ENCODE measurements at regions not wholly inside any gene's neighbourhood (a gene's known extent, or its start where the extent isn't known, plus 50 kb on each side); places are given as distances from the start of the nearest gene placed in this dataset.
"Not testable (repeated sequence)": the region's sequence is repeated elsewhere in the genome, so short reads cannot be mapped to it uniquely, and the experiment has no call there.

DNA sequence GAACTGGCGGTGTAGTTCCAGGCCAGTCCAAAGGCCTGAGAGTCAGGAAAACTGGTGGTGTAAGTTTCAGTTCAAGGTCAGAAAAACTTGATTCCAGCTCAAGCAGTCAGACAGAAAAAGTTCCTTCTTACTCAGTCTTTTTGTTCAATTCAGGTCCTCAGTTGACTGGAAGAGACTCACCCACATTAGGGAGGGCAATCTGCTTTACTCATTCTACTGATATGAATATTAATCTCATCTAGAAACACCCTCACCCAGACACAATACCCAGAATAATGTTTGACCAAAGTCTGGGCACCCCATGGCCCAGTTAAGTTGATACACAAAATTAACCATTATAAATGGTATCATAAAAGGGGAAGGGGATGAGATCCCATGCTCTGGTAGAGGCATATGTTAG is 50.1 kb upstream of the LTA4H start:
- no peak for DNase-seq

- not testable (repeated sequence) for DNase-seq
Observed at GRCh38 chr12:96086190-96086589, 50.8 kb upstream of the LTA4H start.

DNA sequence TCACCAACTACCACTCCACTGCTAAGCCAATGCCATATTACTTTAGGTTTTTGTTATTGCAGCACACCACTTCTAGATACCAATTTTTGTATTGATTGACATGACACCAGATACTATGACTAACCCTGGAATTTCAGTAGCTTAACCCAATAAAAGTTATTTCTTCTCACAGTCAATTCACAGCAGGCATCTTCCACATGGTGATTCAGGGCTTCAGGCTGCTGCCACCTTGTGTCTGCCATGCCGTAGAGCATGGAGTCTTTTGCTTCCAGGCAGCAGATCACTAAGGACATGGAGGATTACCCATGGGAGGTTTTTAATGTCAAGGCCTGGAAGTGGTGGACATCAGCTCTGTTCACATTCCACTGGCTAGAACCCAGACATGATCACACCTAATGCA is 56.4 kb upstream of the LTA4H start:
- no peak for DNase-seq

DNA sequence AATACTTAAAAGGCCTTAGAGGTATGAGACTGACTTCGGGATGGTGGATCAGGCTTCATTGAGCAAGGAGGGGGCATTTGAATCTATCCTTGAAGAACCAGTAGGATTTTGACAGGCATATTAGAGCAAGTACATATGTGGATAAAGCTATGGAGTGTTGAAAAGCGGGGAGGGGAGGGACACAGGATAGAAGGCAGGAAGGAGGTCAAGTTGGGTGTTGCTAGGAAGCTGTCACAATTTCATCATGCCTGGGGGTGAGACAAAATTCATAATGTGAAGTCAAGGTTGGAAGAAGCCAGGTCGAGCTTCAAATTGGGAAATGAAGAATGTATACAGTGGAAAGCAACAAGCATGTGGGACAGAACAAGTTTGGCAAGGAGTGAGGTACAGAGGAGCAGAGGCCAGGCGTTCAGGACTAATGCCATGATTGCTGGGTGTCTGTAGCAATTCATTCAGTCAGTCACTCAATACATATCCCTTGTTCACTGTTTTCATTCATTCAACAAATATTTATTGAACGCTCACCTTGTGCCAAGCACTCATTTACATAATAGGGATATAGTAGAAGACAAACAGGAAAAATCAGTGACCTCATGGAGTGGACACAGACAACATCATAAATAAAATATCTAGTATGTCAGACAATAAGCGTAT is 58.3 kb upstream of the LTA4H start:
- DNase-seq, result no peak

DNA sequence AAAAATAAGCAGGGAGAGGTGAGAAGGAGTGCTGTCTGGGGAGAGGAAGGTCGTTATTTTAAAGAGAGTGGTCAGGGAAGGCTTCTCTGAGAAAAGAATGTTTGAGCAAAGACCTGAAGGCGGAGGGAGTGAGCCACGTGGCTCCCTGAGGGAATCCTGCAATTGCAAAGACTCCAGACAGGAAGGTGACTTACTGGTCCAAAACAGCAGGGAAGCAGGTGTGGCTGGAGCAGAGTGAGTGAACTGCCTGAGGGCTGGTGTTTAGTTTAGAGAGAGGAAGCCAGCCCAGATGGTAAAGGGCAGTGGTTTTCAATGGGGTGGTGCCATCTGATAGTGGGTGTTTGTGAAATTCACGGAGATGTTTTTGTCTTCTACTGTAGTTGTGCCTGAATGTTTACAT is 58.8 kb upstream of the LTA4H start:
- no peak for DNase-seq

DNA sequence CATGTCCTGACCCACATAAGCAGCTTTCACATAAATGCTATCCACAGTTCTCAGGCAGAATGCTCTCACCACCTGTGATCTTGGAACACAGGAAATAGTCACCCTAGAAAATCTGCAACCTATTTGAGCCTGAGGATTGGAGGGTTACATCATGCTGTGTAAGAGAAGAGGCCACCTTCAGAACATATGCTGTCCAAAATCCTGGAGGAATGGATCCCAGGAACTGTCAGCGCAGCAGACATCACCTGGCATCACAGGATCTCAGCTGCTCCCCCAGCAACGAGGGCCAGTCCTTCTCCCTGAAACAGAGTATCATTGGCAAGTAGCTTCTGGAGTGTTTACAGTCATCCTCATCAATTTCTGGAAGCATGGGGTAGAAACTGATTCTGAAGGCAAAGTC is 63.2 kb upstream of the LTA4H start:
- DNase-seq, result no peak

DNA sequence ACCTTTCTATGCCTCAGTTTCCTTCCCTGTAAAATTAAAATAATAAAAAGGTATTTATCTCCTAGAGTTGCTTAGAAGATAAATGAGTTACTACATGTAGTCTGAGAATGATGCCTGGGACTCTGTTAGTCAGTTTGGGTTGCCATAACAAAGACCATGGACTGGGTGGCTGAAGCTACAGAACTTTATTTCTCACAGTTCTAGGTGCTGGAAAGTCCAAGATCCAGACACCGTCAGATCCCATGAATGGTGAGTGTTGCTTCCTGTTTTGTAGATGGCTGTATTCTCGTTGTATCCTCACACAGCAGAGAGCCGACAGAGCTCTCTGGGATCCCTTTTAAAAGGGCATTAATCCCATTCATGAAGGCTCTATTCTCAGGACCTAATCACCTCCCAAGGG is 64.0 kb upstream of the LTA4H start:
- no peak for DNase-seq

DNA sequence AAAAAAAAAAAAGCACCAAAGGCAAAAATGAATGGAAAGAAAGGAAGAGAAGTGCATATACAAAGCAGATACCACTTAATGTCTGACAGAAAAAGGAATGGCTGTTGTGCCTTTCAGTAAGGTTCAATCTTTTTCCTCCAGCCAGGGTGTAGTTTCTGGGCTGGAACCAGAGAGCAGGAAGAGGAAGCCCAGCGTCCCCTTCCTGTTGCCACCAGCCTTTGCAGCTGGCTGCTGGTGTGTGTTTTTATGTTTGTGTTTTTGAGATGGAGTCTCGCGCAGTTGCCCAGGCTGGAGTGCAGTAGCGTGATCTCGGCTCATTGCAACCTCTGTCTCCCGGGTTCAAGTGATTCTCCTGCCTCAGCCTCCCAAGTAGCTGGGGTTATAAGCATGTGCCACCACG is 64.6 kb upstream of the LTA4H start:
- no peak for DNase-seq

DNA sequence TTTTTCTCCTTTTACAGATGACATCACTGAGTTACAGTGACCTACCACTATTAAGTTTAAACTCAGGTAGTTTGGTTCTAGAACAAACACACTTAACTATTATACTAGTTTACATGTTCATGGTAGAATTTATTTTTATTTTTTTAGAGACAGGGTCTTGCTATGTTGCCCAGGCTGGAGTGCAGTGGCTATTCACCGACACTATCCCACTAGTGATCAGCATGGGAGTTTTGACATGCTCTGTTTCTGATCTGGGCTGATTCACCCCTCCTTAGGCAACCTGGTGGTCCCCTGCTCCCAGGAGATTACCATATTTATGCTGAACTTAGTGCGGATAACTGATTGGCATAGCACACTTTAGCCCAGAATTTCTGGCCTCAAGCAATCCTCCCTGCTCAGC is 66.4 kb upstream of the LTA4H start:
- DNase-seq, result no peak

- DNase-seq, result no peak
Observed at GRCh38 chr12:96103067-96103644, 67.8 kb upstream of the LTA4H start.

GRCh38 chr12:96104566-96104965 is 69.2 kb upstream of the LTA4H start:
- DNase-seq, result no peak

DNA sequence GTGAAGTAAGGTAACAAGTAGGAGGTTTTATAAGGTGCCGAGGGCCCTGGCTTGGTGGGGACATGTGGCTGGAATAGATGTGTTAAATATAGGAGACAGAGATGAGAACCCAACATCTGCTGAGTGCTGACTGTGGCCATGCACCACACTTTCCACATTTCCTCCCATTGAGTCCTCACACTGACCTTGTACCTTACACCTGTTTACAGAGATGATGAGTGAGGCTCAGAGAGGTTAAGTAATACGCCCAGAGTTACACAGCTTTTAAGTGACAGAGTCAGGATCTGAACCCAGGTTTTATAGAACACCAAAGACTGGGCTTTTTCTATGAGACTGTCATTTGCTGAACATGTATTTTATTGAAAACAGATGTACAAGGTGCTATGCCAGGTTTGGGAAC is 70.8 kb upstream of the LTA4H start:
- no peak for DNase-seq

- no peak for DNase-seq
Observed at GRCh38 chr12:96107236-96107635, 71.8 kb upstream of the LTA4H start.

DNA sequence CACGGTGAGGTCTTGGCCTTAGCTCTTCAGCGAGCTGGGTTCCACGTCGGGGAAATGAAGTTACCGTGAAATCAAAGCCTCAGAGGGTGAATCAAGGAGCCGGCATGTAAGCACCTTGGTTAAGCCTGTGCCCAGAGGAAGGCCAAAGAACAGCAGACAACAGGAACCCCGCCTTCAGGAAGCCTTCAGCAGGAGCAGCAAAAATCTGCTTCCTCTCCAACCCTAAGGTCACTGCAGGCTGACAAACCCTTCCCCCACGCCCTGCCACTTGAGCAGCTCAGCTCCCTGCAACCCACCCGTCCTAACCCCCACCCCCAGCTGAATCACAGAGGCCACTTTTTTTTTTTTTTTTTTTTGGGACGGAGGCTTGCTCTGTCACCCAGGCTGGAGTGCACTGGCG is 72.9 kb upstream of the LTA4H start:
- no peak for DNase-seq

- DNase-seq, result not testable (repeated sequence)
Observed at GRCh38 chr12:96108941-96109340, 73.6 kb upstream of the LTA4H start.

DNA sequence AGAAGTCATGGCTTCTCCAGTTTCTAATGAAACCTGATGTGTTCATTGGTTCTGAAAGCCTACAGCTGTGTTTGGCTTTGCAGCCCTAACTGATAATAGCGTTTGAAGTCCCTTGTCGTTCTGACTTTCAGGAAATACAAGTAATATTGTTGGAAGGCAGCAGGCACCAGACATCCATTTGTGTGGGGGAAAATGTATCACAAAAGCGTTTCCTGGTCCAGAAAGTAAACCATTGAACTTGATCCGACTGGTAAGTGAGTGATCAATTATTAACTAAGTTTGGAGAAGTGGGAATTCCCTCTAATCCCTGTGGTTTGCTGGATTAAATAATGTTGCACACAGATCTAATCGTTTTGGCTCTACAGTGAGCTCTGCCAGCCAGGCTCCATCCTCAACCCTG is 77.3 kb upstream of the LTA4H start:
- peak; percentile 16 for DNase-seq

DNA sequence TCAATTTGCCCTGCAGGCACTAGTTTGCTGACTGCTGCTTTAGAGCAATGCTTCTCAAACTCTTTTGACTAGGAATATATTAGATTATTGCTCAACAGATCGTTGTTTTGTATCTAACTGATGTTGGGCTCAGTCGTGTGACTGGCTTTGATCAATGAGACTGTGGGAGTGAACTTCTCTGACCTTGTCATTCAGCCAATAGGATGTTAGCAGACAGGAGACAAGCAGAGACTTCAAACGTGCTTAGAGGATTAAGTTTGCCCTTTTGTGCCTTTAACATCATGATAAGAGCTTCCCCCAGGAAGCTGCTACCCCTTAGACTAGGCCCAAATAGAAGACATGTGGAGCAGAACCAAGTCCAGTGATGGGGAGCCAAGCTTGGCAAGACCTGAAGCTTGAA is 76.7 kb upstream of the ELK3 start:
- DNase-seq, result no peak

DNA sequence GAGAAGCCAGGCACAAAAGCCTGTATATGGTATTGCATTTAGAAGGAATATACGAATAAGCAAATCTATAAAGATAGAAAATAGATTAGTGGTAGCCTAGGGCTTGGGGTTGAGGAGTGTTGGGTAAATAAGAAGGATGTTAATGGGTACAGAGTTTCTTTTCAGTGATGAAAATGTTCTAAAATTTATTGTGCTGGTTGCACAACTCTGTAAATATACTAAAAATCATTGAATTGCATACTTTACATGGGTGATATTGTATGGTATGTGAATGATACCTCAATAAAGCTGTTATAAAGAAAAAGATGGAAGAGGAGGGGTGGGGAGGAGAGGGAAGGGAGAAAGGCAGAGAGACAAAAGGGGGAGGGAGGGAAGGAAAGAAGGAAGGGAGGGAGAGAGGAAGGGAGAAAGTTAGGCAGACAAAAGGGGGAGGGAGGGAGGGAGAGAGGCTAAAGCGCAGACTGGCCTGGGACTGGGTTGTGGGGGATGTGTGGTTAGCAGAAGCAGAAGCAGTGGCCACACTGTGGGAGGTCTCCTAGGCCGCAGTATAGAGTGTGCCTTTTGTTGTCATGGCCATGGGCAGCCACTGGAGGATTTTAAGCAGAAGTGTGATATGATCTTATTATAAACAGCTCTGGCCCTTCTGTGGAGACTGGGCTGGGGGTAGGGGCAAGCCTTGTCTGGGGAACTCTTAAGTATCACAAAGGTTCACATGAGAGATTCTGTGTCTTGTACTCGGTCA is 73.6 kb upstream of the ELK3 start:
- DNase-seq, result no peak

DNA sequence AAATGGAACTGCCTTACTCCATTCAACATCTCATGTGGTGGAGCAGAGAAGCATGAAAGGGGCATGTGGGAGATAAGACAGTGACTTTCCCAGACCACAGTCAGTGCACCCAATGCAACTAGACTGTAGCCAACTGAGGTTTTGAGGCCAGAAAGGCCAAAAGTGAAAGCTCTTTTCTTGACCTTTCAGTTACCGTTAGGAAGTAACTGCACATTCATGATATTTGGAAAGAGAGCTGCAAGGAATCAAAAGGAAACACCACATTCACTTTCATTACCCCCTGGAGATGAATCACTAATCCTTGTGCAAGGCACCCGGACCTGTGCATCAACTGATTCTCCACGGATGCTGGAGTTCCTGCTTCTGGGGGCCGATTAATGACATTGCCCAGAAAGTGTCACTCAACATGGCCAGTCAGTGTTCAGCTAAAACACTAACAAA is 72.9 kb upstream of the ELK3 start:
- no peak for DNase-seq

GRCh38 chr12:96128292-96128691 is 65.9 kb upstream of the ELK3 start:
- not testable (repeated sequence) for DNase-seq

GRCh38 chr12:96130396-96131059 is 63.6 kb upstream of the ELK3 start:
- DNase-seq, result no peak

- no peak for DNase-seq
Observed at GRCh38 chr12:96131230-96131788, 62.9 kb upstream of the ELK3 start.

- no peak for DNase-seq
Observed at GRCh38 chr12:96132819-96133218, 61.4 kb upstream of the ELK3 start.

DNA sequence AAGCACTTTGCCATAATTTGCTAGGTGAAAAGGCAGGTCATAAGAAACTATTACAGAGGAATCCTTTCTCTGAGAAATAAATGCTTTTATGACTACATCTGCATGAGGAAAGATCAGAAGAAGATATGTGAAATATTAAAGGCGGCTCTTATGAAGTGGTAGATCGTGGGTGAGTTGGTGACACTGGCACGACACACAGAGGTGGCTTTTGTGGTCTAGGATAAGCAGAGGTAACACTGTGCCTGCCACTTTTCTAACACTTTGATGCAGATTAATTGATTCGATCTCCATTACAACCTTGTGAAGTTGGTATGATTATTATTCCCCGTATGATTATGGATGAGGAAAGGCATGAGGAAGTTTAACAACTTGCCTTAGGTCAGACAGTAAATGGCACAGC is 60.0 kb upstream of the ELK3 start:
- DNase-seq, result no peak
